ENCODE measurements at regions not wholly inside any gene's neighbourhood (a gene's known extent, or its start where the extent isn't known, plus 50 kb on each side); places are given as distances from the start of the nearest gene placed in this dataset.

DNA sequence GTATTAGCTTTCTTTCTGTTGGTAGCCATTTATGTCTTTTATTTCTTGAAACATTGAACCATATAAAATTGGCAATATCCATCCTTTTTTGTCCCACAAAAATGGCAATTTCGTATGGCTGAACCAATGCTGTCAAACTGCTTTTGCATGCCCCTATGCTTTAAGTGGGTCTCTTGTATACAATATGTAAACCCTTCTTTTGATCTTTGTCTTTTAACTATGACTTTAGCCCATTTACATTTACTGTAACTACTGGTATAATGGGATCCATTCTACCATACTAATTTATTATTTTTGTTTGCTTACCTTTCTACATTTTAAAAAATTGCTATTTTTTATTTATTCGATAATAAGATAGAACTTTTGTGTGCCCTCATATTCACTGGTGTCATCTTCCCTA lies 93.4 kb downstream of the TENT4A start:
- no peak for FAIRE-seq
- no peak for DNase-seq (ENCODE audit: insufficient read length, low spot score)
- TF ChIP-seq POLR2A (IDR thresholded peaks at IDR 0.05; ENCODE audit: low read depth, low read length) = no peak

- FAIRE-seq (no peak), DNase-seq (ENCODE audit: insufficient read length, low spot score) (no peak)
- TF ChIP-seq POLR2A (IDR thresholded peaks at IDR 0.05; ENCODE audit: low read depth, low read length) = no peak
Observed at GRCh38 chr5:6808462-6808861, 95.2 kb downstream of the TENT4A start.

- no peak for TF ChIP-seq POLR2A (IDR thresholded peaks at IDR 0.05; ENCODE audit: low read depth, low read length)
- FAIRE-seq = no peak
- no peak for DNase-seq (ENCODE audit: insufficient read length, low spot score)
Observed at GRCh38 chr5:6810641-6811405, 97.6 kb downstream of the TENT4A start.

DNA sequence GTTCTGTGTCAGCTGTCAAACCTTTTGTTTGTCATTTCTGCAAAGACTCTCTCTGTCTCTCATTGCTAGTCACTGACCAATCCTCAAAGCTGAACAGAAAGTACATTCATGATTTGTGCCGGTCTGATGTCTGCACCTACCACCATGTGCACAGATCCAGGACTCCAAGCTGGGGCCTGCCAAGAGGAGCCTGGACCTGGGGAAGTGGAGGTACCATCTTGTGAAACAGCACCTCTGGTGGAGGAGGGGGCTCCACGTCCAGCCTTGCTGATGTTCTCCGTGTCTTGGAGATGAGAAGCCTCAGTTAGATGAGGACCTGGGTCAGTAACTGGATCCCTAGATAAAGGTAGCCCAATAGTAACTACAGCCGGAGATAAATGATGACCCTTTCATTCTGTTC lies 98.9 kb downstream of the TENT4A start:
- TF ChIP-seq POLR2A (IDR thresholded peaks at IDR 0.05; ENCODE audit: low read depth, low read length) = no peak
- FAIRE-seq = no peak
- no peak for DNase-seq (ENCODE audit: insufficient read length, low spot score)

DNA sequence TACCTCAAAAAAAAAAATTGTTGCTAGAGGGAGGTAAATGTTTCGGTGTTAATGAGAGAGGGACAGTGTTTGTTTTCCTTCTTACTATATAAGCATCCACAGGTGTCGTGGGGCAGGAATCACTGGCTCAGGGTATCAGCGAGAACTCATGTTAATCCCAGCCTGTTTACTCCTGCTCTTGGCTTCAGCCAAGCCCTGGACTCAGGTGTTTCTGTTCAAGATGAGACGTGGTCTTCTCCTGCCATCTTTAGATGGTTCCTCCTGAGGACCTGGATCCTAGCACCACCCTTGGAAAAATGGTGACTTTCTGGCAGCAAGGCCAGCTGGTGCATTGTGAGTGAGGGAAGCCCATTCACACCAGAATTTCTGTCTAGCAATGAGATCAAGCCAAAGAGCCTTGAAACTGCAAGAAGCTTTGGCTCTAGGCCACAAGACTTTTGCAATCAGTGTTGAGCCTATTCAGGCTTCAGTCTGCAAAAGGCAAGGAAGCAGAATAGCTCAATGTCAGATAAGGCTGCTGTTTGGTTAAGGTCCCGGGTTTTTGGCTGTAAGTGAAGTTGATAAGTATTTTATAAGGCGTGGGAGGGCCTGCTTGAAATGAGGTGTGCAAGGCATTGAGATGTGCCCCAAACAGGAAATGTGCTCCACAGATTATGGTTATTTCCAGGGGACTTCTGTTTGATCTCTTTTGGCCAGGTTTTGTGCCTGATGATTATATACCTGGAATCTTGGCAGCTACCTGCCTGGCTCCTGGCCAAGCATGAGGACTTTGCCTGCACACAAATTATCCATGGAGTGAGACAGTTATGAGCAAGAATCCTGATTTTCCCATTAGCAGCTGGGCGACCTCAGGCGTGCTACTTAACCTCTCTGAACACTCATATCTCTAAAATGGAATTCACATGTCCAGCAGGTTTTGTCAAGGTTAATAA lies 99.8 kb downstream of the TENT4A start:
- no peak for TF ChIP-seq POLR2A (IDR thresholded peaks at IDR 0.05; ENCODE audit: low read depth, low read length)
- DNase-seq (ENCODE audit: insufficient read length, low spot score) (no peak), FAIRE-seq (no peak)

- FAIRE-seq = no peak
- TF ChIP-seq POLR2A (IDR thresholded peaks at IDR 0.05; ENCODE audit: low read depth, low read length) = no peak
- no peak for DNase-seq (ENCODE audit: insufficient read length, low spot score)
Observed at GRCh38 chr5:6814816-6815215, 101.6 kb downstream of the TENT4A start.

- DNase-seq (ENCODE audit: insufficient read length, low spot score) = no peak
- no peak for TF ChIP-seq POLR2A (IDR thresholded peaks at IDR 0.05; ENCODE audit: low read depth, low read length)
- FAIRE-seq = no peak
Observed at GRCh38 chr5:6818594-6819511, 105.6 kb downstream of the TENT4A start.

- no peak for TF ChIP-seq POLR2A (IDR thresholded peaks at IDR 0.05; ENCODE audit: low read depth, low read length)
- DNase-seq (ENCODE audit: insufficient read length, low spot score) (no peak), FAIRE-seq (no peak)
Observed at GRCh38 chr5:6819521-6819920, 106.3 kb downstream of the TENT4A start.

- FAIRE-seq (no peak), DNase-seq (ENCODE audit: insufficient read length, low spot score) (peak; percentile 70)
- TF ChIP-seq POLR2A (IDR thresholded peaks at IDR 0.05; ENCODE audit: low read depth, low read length) = no peak
Observed at GRCh38 chr5:6820851-6821479, 107.7 kb downstream of the TENT4A start.

GRCh38 chr5:6822068-6822467 lies 108.8 kb downstream of the TENT4A start:
- FAIRE-seq = no peak

DNA sequence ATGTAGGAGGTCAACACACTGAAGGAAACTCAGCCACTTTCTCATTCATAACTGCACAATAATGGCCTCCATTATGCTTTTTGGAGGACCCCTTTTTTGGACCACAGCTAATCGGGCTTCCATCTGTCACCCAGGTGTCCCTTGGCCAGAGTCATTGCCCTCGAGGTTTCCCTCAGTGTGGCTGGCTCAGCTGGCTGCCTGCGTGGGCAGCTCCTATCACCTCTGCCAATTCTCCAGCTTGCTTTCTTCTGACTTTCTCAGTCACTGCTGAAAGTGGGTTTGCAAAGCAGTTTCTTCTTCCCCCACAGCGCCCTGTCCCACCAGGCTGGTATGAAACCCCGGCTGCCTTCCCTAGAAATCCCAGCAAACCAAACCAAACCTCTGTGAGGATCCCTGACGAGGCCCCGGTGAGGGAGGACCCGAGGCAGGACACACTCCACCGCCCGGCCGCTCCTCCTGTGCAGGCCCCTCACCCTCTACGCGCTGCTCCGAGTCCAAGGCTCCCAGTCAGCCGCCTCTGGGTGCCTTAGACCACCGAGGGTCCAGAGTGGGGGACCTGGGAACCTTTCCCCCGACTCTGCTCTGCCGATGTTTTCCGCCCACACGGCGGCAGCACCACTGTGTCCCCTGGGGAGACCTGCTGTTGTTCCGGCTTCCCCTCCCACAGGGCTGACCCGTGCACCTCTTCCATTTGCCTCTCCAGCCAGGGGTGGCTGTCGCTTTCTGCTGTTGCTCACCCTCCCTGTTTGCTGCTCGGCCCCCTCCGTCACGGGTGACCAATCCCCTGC lies 109.5 kb downstream of the TENT4A start:
- FAIRE-seq (no peak), DNase-seq (ENCODE audit: insufficient read length, low spot score) (no peak)
- no peak for TF ChIP-seq POLR2A (IDR thresholded peaks at IDR 0.05; ENCODE audit: low read depth, low read length)

More at GRCh38 chr5:6822068-6822467, 108.8 kb downstream of the TENT4A start:
- no peak for DNase-seq (ENCODE audit: insufficient read length, low spot score)
- TF ChIP-seq POLR2A (IDR thresholded peaks at IDR 0.05; ENCODE audit: low read depth, low read length) = no peak

GRCh38 chr5:6823996-6824395 lies 110.8 kb downstream of the TENT4A start:
- DNase-seq (ENCODE audit: insufficient read length, low spot score) (no peak), FAIRE-seq (no peak)

More at GRCh38 chr5:6823996-6824395, 110.8 kb downstream of the TENT4A start:
- TF ChIP-seq POLR2A (IDR thresholded peaks at IDR 0.05; ENCODE audit: low read depth, low read length) = no peak
